SU-DHL-6 (cell line): ENCODE measurements at regions not wholly inside any gene's neighbourhood (a gene's known extent, or its start where the extent isn't known, plus 50 kb on each side); places are given as distances from the start of the nearest gene placed in this dataset.

Source experiments
- H2AFZ ChIP-seq: fragments of 200-600 bp; sonication (generic); 2 replicates; pipeline ENCODE4 v1.6.1; 2014; ENCODE audit warnings: low read depth, mild to moderate bottlenecking, moderate library complexity, mixed read lengths, antibody characterized with exemption, low read length; ENCODE audit not compliant: severe bottlenecking
- H3F3A ChIP-seq: fragments of 200-600 bp; shearing (Covaris generic); 2 replicates; pipeline ENCODE4 v1.6.0; 2016; ENCODE audit warnings: antibody characterized with exemption, mild to moderate bottlenecking; ENCODE audit not compliant: insufficient read depth
- H3K27ac ChIP-seq: fragments of 200-600 bp; sonication (generic); 2 replicates; pipeline ENCODE4 v1.5.1; 2016; ENCODE audit warnings: low read depth, mild to moderate bottlenecking, low read length, moderate library complexity, mixed read lengths
- H3K27me3 ChIP-seq: fragments of 200-600 bp; sonication (generic), shearing (Covaris generic); 2 replicates; pipeline ENCODE4 v1.6.0; 2014; ENCODE audit warnings: mild to moderate bottlenecking, low read length
- H3K36me3 ChIP-seq: fragments of 200-600 bp; sonication (generic); 2 replicates; pipeline ENCODE4 v1.6.1; 2014; ENCODE audit warnings: mild to moderate bottlenecking, low read length, mixed read lengths
- H3K4me2 ChIP-seq: fragments of 300-600, 200-600 bp; shearing (Covaris generic), sonication (generic); 2 replicates; pipeline ENCODE4 v1.6.0; 2014; ENCODE audit warnings: low read length, low read depth, mild to moderate bottlenecking; ENCODE audit not compliant: poor library complexity, severe bottlenecking
- H3K4me3 ChIP-seq: fragments of 200-600 bp; sonication (generic); 2 replicates; pipeline ENCODE4 v1.5.1; 2014; ENCODE audit warnings: antibody characterized with exemption, low read length, mild to moderate bottlenecking, mixed read lengths; ENCODE audit not compliant: insufficient read depth, poor library complexity, severe bottlenecking
- H3K79me2 ChIP-seq: fragments of 200-600 bp; sonication (generic); 2 replicates; pipeline ENCODE4 v1.6.1; 2014; ENCODE audit warnings: mild to moderate bottlenecking, low read length, moderate library complexity; ENCODE audit not compliant: insufficient read depth
- H3K9ac ChIP-seq: fragments of 200-600 bp; sonication (generic); 2 replicates; pipeline ENCODE4 v1.7.0; 2014; ENCODE audit warnings: mild to moderate bottlenecking, low read length
- H3K9me2 ChIP-seq: fragments of 200-600 bp; sonication (generic); replicated peaks from 2 replicates; pipeline ENCODE4 v1.6.1; 2014; ENCODE audit warnings: low read length; ENCODE audit not compliant: insufficient read depth
- H3K9me3 ChIP-seq: fragments of 200-600 bp; sonication (generic); 2 replicates; pipeline ENCODE4 v1.6.1; 2014; ENCODE audit warnings: low read length, mixed read lengths; ENCODE audit not compliant: insufficient read depth
- H4K20me1 ChIP-seq: fragments of 200-600 bp; sonication (generic); 2 replicates; pipeline ENCODE4 v1.6.1; 2014; ENCODE audit warnings: low read depth, mild to moderate bottlenecking, antibody characterized with exemption, low read length, moderate library complexity, mixed read lengths
- CTCF ChIP-seq: fragments of 200-600 bp; sonication (generic); IDR thresholded peaks from one replicate; pipeline ENCODE4 v1.5.1; 2017; ENCODE audit warnings: antibody characterized with exemption, mild to moderate bottlenecking, low read length, moderate library complexity; ENCODE audit not compliant: insufficient read depth, poor library complexity, severe bottlenecking
- EZH2phosphoT487 ChIP-seq: fragments of 200-600 bp; sonication (generic), shearing (Covaris generic); conservative IDR thresholded peaks from 2 replicates; pipeline ENCODE4 v1.6.1; 2018; ENCODE audit warnings: mild to moderate bottlenecking, antibody characterized with exemption, low read length, moderate library complexity, mixed read lengths

DNA sequence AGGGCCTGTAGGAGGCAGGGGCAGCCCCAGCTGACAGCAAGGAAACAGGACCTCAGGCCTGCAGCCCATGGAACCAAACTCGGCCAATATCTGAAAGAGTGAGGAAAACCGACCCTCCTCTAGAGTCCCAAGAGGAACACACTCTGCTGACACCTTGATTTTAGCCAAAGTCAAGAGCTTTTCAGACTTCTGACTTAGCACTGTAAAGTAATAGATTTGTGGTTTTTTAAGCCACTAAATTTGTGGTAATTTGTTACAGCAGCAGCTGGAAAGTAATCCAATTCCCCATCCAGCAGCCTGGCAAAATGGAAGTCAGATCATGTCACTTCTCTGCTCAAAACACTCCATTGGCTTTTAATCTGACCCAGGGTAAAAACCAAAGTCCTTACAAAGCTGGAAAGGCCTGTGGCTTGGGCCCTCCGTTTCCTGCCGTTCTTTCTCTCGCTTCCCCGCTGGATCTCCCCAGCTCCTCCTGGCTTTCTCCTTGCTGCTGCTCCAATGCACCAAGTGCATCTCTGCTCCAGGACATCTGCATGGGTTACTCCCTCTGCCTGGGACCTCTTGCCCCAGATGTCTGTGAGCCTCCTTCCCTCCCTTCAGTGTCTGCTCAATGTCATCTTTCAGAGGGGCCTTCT, 79.0 kb downstream of the C5orf15 start:
- Histone ChIP-seq H3K9me3 (no peaks in the 10 kb centered on the region), H3K4me2 (no peak overlapping the region), H4K20me1 (no peaks in the 10 kb centered on the region), H2AFZ (no peak overlapping the region), H3K4me3 (no peak overlapping the region), H3K27ac (no peak overlapping the region), H3K79me2 (no peaks in the 10 kb centered on the region), H3K36me3 (no peaks in the 10 kb centered on the region), H3K27me3 (no peaks in the 10 kb centered on the region), H3F3A (no peaks in the 10 kb centered on the region), H3K9me2 (no peaks in the 10 kb centered on the region), H3K9ac (no peak overlapping the region)
- TF ChIP-seq CTCF: no peak
- TF ChIP-seq EZH2phosphoT487: no peak

DNA sequence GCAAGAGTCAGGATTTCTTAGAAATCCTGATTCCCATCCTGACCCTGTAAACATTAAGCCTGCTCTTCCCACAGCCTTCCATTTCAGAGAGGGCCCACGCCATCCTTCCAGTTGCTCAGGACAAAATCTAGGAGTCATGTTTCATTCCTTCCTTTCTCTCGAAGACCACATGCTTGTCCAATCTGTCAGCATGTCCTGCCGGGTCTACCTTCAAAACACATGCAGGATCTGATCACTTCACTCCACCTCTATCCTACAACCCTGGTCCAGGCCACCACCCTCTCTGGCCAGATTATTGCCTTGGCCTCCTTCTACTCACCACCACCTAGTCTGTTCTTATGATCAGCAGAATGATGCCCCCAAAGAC, 79.8 kb downstream of the C5orf15 start:
- Histone ChIP-seq H3K9ac (no peak overlapping the region), H3K79me2 (no peaks in the 10 kb centered on the region), H3K4me3 (no peak overlapping the region), H3K9me3 (no peaks in the 10 kb centered on the region), H3F3A (no peaks in the 10 kb centered on the region), H4K20me1 (no peaks in the 10 kb centered on the region), H3K27ac (no peak overlapping the region), H3K4me2 (no peak overlapping the region), H3K9me2 (no peaks in the 10 kb centered on the region), H2AFZ (no peak overlapping the region), H3K36me3 (no peaks in the 10 kb centered on the region), H3K27me3 (no peaks in the 10 kb centered on the region)
- no peak for TF ChIP-seq EZH2phosphoT487
- TF ChIP-seq CTCF: no peak

GRCh38 chr5:133885566-133885965, 82.9 kb downstream of the C5orf15 start:
- Histone ChIP-seq H3K36me3 (no peaks in the 10 kb centered on the region), H3K9me3 (no peaks in the 10 kb centered on the region), H3F3A (no peaks in the 10 kb centered on the region), H3K79me2 (no peaks in the 10 kb centered on the region), H3K4me3 (no peak overlapping the region), H3K27ac (no peak overlapping the region), H3K9me2 (no peaks in the 10 kb centered on the region), H3K27me3 (no peaks in the 10 kb centered on the region), H3K4me2 (no peak overlapping the region), H2AFZ (no peak overlapping the region), H3K9ac (no peak overlapping the region), H4K20me1 (no peaks in the 10 kb centered on the region)
- TF ChIP-seq CTCF: no peak
- TF ChIP-seq EZH2phosphoT487: no peak
